HG02884 (cell line): ENCODE measurements at regions not wholly inside any gene's neighbourhood (a gene's known extent, or its start where the extent isn't known, plus 50 kb on each side); places are given as distances from the start of the nearest gene placed in this dataset.
"Not testable (repeated sequence)": the region's sequence is repeated elsewhere in the genome, so short reads cannot be mapped to it uniquely, and the experiment has no call there.

ENCODE experiments used
- ATAC-seq: cut with Tn5 transposase; IDR thresholded peaks from one replicate; pipeline ENCODE4 v1.9.1; 2021; ENCODE audit warnings: mild to moderate bottlenecking, moderate library complexity; ENCODE audit not compliant: unreplicated experiment

DNA sequence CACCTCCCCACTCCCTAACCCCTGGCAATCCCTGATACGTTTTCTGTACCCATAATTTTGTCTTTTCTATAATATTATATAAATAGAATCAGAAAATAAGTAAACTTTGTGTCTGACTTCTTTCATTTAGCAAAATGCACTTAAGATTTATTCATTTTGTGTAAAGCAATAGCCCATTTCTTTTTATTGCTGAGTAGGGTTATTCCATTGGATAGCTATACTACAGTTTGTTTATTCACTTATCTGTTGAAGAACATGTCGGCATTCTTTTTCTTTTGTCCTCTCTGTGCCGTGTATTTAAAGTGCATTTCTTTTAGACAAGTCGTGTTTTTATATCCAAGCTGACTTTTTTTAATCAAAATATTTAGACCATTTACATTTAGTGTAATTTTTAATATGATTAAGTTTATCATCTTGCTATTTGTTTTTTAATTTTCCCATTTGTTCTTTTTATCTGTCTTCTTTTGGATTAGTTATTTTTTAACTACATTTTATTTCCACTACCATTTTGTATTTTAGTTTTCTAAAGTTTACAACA, 176.4 kb upstream of the TSHZ3 start:
- ATAC-seq = no peak

GRCh38 chr19:31527443-31527842, 178.2 kb upstream of the TSHZ3 start:
- no peak for ATAC-seq

- no peak for ATAC-seq
Observed at GRCh38 chr19:31528261-31528660, 179.0 kb upstream of the TSHZ3 start.

DNA sequence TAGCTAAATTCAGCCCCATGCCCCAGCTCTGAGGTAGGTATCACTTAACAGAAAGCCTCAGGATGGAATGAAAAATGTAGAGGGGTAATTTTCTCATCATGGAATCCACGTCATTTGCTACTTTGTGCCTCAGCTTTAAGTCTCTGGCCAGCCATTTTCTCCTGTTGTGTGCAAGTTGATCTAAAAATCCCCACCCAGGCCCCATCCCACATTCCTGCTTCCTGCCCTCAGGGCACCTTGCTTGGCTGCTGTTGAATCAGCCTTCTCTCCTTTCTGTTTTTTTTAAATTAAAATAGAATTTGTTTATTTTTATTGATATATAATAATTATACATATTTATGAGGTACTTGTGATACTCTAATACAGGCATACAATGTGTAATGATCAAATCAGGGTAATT, 179.9 kb upstream of the TSHZ3 start:
- ATAC-seq = no peak

- no peak for ATAC-seq
Observed at GRCh38 chr19:31530781-31531180, 181.5 kb upstream of the TSHZ3 start.

GRCh38 chr19:31531326-31531725, 182.1 kb upstream of the TSHZ3 start:
- no peak for ATAC-seq

DNA sequence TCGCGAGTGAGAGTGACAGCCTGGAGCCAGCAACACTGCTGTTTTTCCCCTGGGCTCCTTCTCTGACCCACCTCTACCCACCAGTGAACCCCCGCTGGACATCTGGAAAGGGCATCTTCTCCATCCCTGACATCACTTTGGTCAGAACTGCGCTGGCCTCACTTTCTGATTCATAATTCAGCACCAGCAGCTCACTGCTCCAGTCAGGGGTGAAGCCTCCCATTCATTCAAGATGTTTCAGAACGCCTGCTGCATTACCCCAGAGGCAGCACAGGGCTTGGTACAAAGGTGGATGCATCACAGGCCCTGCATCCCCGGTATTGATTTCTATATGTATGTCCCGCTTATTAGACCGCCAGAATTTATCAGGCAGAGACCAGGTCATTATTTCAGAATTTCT, 182.8 kb upstream of the TSHZ3 start:
- ATAC-seq = no peak

GRCh38 chr19:31533114-31533513, 183.9 kb upstream of the TSHZ3 start:
- ATAC-seq = no peak

- ATAC-seq = no peak
Observed at GRCh38 chr19:31534231-31534630, 185.0 kb upstream of the TSHZ3 start.

GRCh38 chr19:31534786-31535657, 185.8 kb upstream of the TSHZ3 start:
- no peak for ATAC-seq

- no peak for ATAC-seq
Observed at GRCh38 chr19:31535691-31536460, 186.6 kb upstream of the TSHZ3 start.

DNA sequence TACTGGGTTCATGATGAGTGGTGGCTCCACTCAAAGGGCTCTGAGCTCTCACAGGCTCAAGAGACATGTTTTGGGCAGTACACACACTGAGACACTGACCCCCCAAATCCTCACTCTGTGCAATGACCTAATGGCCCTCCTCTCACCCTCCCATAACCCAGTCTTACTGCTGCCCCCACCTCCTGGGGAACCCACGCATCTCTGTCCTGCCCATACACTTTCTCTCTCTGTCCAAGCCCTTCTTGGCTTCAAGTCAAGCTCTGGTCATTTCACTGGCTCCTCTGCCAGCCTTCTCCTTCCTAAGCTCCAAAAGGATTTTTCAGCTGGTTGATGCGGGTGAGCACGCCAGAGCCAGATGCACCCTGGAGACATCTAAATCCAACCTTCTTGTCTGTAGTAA, 187.9 kb upstream of the TSHZ3 start:
- no peak for ATAC-seq

DNA sequence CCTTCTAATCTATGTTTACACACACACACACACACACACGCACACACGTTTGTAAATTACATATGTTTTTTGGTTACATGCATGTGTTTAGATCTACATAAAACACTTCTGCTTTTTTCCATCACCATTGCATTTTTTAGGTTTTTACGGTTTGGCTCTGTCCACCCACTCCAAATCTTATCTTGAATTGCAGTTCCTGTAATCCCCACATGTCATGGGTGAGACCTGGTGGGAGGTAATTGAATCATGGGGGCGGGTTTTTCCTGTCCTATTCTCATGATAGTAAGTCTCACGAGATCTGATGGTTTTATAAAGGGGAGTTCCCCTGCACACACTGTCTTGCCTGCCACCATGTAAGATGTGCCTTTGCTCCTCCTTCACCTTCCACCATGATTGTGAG, 188.7 kb upstream of the TSHZ3 start:
- ATAC-seq = not testable (repeated sequence)

- no peak for ATAC-seq
Observed at GRCh38 chr19:31538879-31539278, 189.6 kb upstream of the TSHZ3 start.

GRCh38 chr19:31539386-31539785, 190.2 kb upstream of the TSHZ3 start:
- no peak for ATAC-seq

DNA sequence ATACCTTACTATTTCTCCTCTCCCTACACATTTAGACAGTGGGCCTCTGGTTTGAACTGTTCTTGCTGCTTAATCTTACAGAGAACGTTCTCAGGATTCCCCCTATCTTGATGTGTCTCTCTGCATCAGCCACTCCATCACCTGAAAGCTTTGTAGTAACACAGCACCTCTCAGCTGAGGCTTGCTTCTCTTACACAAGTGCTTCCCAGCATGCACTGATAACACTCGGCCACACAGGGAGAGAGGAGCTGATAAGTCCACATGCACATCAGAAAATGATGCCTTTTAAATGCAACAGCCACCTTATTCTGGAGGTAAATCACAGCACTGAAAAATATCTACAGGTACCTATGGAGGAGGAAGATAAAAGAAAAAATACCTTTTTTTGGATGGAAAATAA, 192.2 kb upstream of the TSHZ3 start:
- no peak for ATAC-seq

DNA sequence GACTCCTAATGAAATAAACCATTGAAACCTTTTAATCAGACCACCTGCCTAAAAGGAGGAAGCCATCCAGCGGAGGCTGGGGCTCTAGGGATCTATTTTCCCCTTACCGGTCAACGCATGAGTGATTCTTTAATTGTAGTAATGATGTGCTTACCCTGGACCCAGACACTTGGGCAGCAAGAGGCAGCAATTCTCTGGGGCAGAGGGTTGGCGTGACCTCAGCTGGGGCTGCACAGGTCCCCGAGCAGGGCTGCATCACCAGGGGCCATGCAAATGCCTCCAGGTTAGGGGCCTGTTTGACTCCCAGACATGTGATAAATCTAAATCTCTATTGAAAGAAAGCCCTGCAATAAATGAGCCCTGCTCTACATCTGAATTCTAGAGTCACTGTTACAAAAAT, 194.2 kb upstream of the TSHZ3 start:
- no peak for ATAC-seq

DNA sequence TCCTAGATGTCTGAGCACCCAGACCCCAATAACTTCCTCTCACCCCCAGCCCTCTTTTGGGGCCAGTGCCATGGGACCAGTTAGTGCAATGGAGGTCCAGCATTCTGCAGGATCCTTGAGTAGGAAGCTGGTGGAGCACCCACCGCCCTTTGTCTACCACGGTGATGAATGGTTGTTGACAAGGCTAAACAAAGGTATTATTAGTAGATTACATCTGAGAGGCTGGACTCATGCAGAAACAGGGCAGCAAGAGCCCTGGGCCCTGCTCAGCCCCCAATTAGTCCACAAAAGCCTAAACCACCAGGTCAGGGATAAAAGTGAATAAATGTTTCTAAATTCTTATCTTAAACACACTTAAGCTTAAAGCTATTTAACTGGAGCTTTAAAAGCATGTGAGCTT, 196.5 kb upstream of the TSHZ3 start:
- no peak for ATAC-seq

GRCh38 chr19:31546205-31546960, 197.1 kb upstream of the TSHZ3 start:
- ATAC-seq = no peak

DNA sequence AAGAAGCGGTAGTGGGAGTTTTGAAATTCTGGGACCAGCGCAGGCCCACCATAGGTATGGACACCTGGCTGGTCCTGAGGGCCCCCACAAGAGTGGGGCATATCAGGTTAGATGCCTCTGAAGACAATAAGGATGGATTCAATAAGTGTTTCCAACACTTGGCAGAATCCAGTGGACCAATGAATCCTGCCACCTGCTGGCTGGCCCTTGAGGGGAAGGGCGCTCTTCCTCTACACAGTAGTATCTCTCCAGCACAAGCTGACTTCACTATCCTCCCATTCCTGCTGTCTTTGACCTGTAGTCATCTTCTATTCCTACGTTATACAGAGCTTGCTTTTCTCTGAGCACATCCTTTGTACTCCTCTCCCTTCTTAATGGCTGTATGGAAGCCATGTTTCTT, 199.7 kb upstream of the TSHZ3 start:
- no peak for ATAC-seq

GRCh38 chr19:31553112-31553845, 204.0 kb upstream of the TSHZ3 start:
- ATAC-seq = no peak
